ENCODE measurements at regions not wholly inside any gene's neighbourhood (a gene's known extent, or its start where the extent isn't known, plus 50 kb on each side); places are given as distances from the start of the nearest gene placed in this dataset.

- in situ Hi-C loops (cut with MboI; ENCODE audit: low sequenced_read_pairs in 4 of 4) (no loop called here), intact Hi-C loops (cut with DNase I; ENCODE audit: low total_unique reads) (no loop called here)
- Histone ChIP-seq H3K9me3 (no peaks in the 10 kb centered on the region), H3K36me3 (no peaks in the 10 kb centered on the region), H3K27ac (no peak overlapping the region), H3K27me3 (no peaks in the 10 kb centered on the region), H3K4me1 (no peaks in the 10 kb centered on the region), H3K4me3 (no peak overlapping the region)
- ATAC-seq (no peak), DNase-seq (no peak)
- TF ChIP-seq POLR2A (IDR thresholded peaks at IDR 0.05) (no peak), CTCF (IDR thresholded peaks at IDR 0.05 in 4 of 5, conservative IDR thresholded peaks at IDR 0.05 in 1 of 5) (no peak)
These were observed 155.9 kb downstream of the BARHL2 start for GRCh38 chr1:90561103-90561783.

- intact Hi-C loops (cut with DNase I; ENCODE audit: low total_unique reads): no loop called here
- H3K4me3 ChIP-seq: no peak overlapping the region
- DNase-seq (no peak), ATAC-seq (no peak)
- TF ChIP-seq CTCF (IDR thresholded peaks at IDR 0.05 in 4 of 5, conservative IDR thresholded peaks at IDR 0.05 in 1 of 5) (no peak), POLR2A (IDR thresholded peaks at IDR 0.05) (no peak)
- H3K4me1 ChIP-seq: no peaks in the 10 kb centered on the region
- in situ Hi-C loops (cut with MboI; ENCODE audit: low sequenced_read_pairs in 4 of 4): no loop called here
- H3K36me3 ChIP-seq: no peaks in the 10 kb centered on the region
- H3K27me3 ChIP-seq: no peaks in the 10 kb centered on the region
- H3K27ac ChIP-seq: no peak overlapping the region
- no peaks in the 10 kb centered on the region for H3K9me3 ChIP-seq
These were observed 158.2 kb downstream of the BARHL2 start for GRCh38 chr1:90558754-90559378.

- no peak for DNase-seq
- Histone ChIP-seq H3K4me3 (no peak overlapping the region), H3K9me3 (no peaks in the 10 kb centered on the region), H3K4me1 (no peaks in the 10 kb centered on the region), H3K36me3 (no peaks in the 10 kb centered on the region), H3K27me3 (no peaks in the 10 kb centered on the region), H3K27ac (no peak overlapping the region)
- intact Hi-C loops (cut with DNase I; ENCODE audit: low total_unique reads): no loop called here
- in situ Hi-C loops (cut with MboI; ENCODE audit: low sequenced_read_pairs in 4 of 4): no loop called here
- no peak for ATAC-seq
- TF ChIP-seq POLR2A (IDR thresholded peaks at IDR 0.05): no peak
- TF ChIP-seq CTCF (IDR thresholded peaks at IDR 0.05 in 4 of 5, conservative IDR thresholded peaks at IDR 0.05 in 1 of 5): no peak
These were observed 159.0 kb downstream of the BARHL2 start for GRCh38 chr1:90558126-90558525.

GRCh38 chr1:90557706-90558105, 159.4 kb downstream of the BARHL2 start:
- intact Hi-C loops (cut with DNase I; ENCODE audit: low total_unique reads): no loop called here
- Histone ChIP-seq H3K9me3 (no peaks in the 10 kb centered on the region), H3K27ac (no peak overlapping the region), H3K4me3 (no peak overlapping the region), H3K36me3 (no peaks in the 10 kb centered on the region), H3K27me3 (no peaks in the 10 kb centered on the region), H3K4me1 (no peaks in the 10 kb centered on the region)
- TF ChIP-seq POLR2A (IDR thresholded peaks at IDR 0.05) (no peak), CTCF (IDR thresholded peaks at IDR 0.05 in 4 of 5, conservative IDR thresholded peaks at IDR 0.05 in 1 of 5) (no peak)
- DNase-seq: no peak
- no peak for ATAC-seq
- in situ Hi-C loops (cut with MboI; ENCODE audit: low sequenced_read_pairs in 4 of 4): no loop called here
